Stimulated activated CD8-positive, alpha-beta memory T cell treated with anti-CD3 and anti-CD28 coated beads, Interleukin-12 subunit alpha, Interleukin-12 subunit beta, amount 100 ng/mL, for 4 hours (primary cell): ENCODE measurements at regions not wholly inside any gene's neighbourhood (a gene's known extent, or its start where the extent isn't known, plus 50 kb on each side); places are given as distances from the start of the nearest gene placed in this dataset.
"Not testable (repeated sequence)": the region's sequence is repeated elsewhere in the genome, so short reads cannot be mapped to it uniquely, and the experiment has no call there.

Experiments used
- DNase-seq: peaks from one replicate; pipeline ENCODE4 v3.0.0-alpha.2; 2020; ENCODE audit warnings: low read depth

GRCh38 chr15:22240986-22241385, 160.7 kb downstream of the OR4M2 start:
- no peak for DNase-seq

DNA sequence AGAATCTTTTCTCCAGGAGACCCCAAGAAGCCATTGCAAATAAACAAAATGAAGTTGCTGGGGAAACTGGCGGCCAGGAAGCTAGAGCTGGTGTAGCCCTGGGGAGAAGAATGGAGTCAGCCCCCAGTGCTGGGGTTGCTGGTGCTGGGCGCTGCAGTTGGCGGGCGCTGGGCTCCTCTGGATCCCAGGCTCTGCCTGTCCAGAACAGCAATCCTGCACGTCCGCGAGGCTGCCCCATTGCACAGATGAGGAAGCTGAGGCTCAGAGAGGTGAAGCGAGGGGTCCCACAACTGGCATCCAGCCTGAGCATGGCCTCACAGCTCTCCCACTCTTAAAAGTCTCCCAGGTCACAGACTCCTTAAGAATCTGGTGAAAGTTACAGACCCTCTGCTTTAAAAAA, 161.1 kb downstream of the OR4M2 start:
- no peak for DNase-seq

DNA sequence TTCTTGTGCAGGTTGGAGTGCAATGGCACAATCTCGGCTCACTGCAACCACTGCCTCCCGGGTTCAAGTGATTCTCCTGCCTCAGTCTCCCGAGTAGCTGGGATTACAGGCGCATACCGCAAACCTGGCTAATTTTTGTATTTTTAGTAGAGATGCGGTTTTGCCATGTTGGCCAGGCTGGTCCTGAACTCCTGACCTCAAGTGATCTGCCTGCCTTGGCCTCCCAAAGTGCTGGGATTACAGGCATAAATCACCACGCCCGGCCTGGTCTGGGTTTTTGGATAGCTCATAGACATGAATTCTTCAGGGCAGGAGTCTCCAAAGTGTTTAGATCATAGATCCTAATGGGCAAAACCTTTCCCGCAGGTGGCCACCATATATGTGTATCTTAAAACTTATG, 162.0 kb downstream of the OR4M2 start:
- not testable (repeated sequence) for DNase-seq

GRCh38 chr15:22243440-22244130, 163.3 kb downstream of the OR4M2 start:
- no peak for DNase-seq

GRCh38 chr15:22249511-22249910, 169.2 kb downstream of the OR4M2 start:
- not testable (repeated sequence) for DNase-seq

DNA sequence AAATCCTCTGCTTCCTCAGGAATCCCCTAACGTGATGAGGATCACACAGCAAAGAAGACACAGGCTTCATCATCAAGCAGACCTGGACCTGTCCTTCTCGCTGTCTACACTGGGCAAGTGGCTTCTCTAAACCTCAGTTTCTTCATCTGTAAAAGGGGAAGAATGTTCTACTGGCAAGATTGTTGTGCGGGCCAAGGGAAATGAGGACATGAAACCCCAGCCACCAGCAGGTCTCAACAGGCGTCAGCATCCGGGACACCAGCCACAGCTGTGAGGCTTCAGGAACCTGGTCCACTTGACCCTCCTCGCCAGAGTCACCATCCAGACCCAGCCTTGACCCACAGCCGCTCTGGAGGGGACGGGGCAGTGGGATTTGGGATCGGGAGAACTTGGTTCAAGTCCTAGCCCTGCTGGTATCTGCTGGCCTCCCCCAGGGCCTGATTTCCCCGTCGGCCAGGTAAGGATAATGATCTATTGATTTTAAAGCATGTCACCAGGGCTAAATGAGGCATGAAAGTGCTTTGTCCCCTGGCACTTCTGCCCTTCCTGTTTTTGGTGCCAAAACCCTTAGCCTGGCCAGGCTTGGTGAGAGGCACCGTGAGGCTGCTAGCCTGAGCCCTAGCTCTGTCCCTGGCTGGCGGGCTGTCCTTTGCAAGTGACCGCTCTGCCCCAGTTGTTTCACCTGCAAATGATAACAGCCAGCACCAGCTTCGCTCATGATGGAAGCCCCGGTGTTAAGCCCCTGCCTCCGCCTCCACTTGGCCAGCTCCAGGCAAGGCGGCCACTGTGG, 170.4 kb downstream of the OR4M2 start:
- DNase-seq: not testable (repeated sequence)

DNA sequence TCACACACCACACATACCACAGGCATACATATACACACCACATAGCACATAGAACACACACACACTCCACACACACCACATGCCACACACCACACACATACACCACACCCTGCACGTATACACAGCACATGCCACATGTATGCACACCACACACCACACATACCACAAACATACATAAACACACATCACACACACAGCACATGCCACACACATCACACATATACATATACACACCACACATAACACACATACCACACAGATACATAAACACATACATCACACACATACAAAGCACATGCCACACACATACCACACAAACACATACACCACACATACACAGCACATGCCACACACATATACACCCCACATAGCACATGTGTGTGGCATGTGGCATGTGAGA, 171.1 kb downstream of the OR4M2 start:
- no peak for DNase-seq

GRCh38 chr15:22252047-22252446, 171.7 kb downstream of the OR4M2 start:
- not testable (repeated sequence) for DNase-seq

- DNase-seq: not testable (repeated sequence)
These were observed 172.2 kb downstream of the OR4M2 start for GRCh38 chr15:22252521-22252920.

- DNase-seq: not testable (repeated sequence)
These were observed 172.8 kb downstream of the OR4M2 start for GRCh38 chr15:22253002-22253675.

DNA sequence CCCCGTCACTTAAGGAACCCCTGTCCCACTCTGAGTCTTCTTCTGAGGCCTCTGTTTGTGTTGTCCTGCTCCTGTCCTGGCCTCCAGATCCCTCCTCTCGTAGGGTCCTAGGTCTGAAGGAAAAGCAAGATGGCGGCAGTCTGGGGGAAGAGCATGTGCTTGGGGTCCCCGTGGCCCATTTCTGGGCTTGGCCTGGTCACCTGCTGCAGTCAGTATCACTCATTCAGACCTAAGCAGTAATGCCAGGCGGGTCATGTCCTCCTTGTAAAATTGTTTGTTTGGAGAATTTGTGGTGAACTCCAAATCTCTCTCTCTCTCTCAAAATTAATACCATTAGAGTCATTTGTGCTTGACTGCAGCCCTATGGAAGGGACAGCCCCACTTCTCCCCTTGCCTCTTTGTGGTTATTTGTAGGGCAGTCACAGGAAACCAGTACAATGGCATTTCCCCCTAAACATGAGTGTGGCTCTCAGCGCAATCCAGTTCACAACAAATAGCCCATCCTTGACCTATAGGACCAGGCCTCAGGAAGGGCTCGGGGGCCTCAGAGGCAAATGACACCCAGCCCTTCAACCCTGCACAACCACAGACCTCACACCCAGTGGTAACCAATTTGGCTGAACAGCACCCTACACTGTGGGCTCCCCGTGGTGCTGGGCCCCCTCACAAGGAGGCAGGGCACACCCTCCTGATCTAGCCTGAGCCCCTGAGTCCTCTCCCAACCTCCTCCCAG, 173.5 kb downstream of the OR4M2 start:
- DNase-seq: peak; percentile 22

DNA sequence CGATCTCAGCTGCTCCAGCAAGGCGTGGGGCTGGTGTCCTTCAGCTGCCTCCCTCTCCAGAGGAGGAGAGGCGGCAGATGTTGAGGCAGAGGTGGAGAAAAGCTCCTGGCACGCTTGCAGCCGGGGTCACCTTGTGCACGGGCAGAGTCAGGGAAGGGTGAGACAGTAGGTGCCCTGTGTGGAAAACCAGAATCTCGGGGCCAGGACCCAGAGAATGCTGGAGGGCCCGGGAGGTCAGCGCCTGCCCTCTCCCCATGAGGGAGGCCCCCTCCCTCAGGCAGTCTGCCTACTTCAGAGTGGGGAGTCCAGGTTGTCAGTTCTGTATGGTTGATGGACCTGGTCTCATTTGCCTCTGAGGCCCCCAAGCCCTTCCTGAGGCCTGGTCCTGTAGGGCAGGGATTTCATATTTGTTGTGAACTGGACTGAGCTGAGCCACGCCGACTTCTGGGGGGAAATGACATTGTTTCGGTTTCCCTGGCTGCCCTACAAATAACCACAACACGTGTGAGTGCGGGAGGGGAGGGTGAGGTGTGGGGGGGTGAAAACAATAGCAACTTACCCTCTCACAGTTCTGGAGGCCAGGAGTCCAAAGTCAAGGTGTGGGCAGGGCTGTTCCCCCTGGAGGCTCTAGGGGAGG, 174.2 kb downstream of the OR4M2 start:
- not testable (repeated sequence) for DNase-seq

GRCh38 chr15:22255606-22256005, 175.3 kb downstream of the OR4M2 start:
- not testable (repeated sequence) for DNase-seq

- not testable (repeated sequence) for DNase-seq
These were observed 176.2 kb downstream of the OR4M2 start for GRCh38 chr15:22256389-22257046.

- DNase-seq: no peak
These were observed 177.0 kb downstream of the OR4M2 start for GRCh38 chr15:22257047-22258008.

- DNase-seq: no peak
These were observed 177.7 kb downstream of the OR4M2 start for GRCh38 chr15:22258009-22258397.

DNA sequence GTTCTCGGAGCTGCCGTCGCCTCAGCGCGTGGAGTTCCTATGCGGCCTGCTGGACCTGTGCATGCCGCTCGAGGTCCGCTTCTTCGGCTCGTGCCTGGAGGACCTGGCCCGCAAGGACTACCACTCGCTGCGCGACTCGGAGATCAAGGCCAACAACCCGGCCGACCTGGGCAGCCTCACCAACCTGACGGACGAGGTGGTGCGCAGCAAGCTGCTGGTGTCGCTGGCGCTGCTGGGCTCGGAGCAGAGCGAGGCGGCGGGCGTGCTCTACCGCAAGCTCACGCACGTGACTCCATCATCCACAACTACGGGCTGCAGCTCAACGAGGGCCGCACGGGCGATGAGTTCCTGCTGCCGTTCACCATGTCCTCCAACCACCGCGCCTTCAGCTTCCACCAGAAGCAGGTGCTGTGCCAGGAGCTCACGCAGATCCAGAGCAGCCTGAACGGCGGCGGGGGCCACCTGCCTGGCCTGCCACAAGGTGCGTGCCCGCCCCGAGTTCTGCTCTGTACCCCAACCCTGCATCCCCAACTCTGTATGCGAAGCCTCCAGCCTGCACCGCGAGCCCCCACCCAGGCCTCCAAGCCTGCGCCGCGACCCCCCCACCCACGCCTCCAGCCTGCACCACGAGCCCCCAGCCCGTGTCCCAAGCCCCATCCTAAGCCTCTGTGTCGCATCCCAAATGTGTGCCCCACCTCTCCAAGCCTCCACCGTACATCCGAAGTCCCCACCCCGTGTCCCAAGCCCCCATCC, 178.2 kb downstream of the OR4M2 start:
- DNase-seq: no peak

DNA sequence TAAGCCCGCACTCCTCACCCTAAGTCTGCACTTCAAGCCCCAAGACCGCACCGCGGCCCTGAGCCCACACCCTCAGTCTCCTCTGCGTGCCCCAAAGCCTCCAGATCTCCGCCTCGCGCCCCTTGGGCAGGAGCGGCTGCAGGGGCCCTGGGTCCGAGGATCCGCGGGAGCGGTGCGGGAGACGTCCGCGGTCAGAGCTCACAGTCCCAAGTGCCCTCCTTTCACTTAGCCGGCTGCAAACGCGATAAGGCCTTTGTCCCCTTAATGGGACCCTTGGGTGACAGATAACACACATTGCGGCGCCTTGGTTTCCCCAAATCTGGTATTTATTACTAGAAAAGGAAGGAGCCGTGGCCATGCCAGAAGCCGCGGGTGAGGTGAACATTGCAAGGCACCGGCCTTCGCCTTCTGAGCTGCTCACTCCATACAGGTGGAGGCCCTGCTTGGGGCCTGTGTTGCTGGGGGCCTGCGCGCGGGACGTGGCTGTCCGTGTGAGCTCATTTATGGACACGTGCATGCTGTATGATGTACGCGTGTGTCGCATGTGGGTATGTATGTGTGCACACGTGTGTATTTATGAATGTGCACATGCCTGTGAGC, 178.9 kb downstream of the OR4M2 start:
- not testable (repeated sequence) for DNase-seq
